Neural crest cell (in vitro differentiated cells): ENCODE measurements at regions not wholly inside any gene's neighbourhood (a gene's known extent, or its start where the extent isn't known, plus 50 kb on each side); places are given as distances from the start of the nearest gene placed in this dataset.
A peak's percentile ranks its signal among the peaks of the same experiment; 100 is the strongest.

ENCODE experiments used
- DNase-seq: peaks from one replicate; pipeline ENCODE4 v3.0.0; 2021; ENCODE audit warnings: low read depth, mixed read lengths, low spot score
- H3K27ac Mint-ChIP-seq: one replicate; pipeline ENCODE4 v1.8.0; 2021; ENCODE audit warnings: mild to moderate bottlenecking, mixed read lengths; ENCODE audit not compliant: unreplicated experiment
- H3K27me3 Mint-ChIP-seq: 2 replicates; pipeline ENCODE4 v1.8.0; 2021; ENCODE audit warnings: low read depth, mild to moderate bottlenecking, mixed read lengths
- H3K36me3 Mint-ChIP-seq: 2 replicates; pipeline ENCODE4 v1.8.0; 2021; ENCODE audit warnings: low read depth, mild to moderate bottlenecking, mixed read lengths
- H3K4me1 Mint-ChIP-seq: 2 replicates; pipeline ENCODE4 v1.8.0; 2021; ENCODE audit warnings: mixed read lengths
- H3K4me3 Mint-ChIP-seq: one replicate; pipeline ENCODE4 v1.8.0; 2021; ENCODE audit warnings: mild to moderate bottlenecking, mixed read lengths
- H3K9me3 Mint-ChIP-seq: 2 replicates; pipeline ENCODE4 v1.8.0; 2021; ENCODE audit warnings: mixed read lengths
- TF ChIP-seq, protein P1 (sequence below): fragments of 200-600 bp; sonication (generic); conservative IDR thresholded peaks from 2 replicates; pipeline ENCODE4 v1.5.0; 2021; ENCODE audit warnings: antibody characterized with exemption, mild to moderate bottlenecking

DNA sequence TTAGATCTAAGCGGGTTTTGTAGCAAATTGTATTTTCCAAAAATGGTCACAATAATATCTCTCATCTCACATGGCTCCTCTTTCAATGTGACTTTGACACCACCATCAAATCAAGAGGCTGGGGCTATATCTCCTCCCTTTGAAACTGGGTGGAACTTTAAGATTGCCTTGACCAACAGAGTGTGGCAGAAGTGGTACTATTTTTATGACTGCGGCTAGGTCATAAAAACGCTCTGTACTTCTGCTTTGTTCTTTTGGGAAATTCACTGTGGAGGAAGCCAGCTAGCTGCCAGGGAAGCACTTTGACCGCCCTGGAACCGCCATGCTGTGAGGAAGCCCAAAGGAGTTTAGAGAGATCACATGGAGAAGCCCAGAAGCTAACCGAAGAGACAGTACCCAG, 50.7 kb upstream of the ACOT11 start:
- Mint-ChIP-seq H3K36me3 (no peaks in the 10 kb centered on the region), H3K9me3 (no peaks in the 10 kb centered on the region), H3K4me1 (peaks cover 16% of the 10 kb centered on the region), H3K27ac (no peak overlapping the region), H3K27me3 (peaks cover 41% of the 10 kb centered on the region), H3K4me3 (no peak overlapping the region)
- TF ChIP-seq, protein P1, sequence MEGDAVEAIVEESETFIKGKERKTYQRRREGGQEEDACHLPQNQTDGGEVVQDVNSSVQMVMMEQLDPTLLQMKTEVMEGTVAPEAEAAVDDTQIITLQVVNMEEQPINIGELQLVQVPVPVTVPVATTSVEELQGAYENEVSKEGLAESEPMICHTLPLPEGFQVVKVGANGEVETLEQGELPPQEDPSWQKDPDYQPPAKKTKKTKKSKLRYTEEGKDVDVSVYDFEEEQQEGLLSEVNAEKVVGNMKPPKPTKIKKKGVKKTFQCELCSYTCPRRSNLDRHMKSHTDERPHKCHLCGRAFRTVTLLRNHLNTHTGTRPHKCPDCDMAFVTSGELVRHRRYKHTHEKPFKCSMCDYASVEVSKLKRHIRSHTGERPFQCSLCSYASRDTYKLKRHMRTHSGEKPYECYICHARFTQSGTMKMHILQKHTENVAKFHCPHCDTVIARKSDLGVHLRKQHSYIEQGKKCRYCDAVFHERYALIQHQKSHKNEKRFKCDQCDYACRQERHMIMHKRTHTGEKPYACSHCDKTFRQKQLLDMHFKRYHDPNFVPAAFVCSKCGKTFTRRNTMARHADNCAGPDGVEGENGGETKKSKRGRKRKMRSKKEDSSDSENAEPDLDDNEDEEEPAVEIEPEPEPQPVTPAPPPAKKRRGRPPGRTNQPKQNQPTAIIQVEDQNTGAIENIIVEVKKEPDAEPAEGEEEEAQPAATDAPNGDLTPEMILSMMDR, result no peak
- no peak for DNase-seq

DNA sequence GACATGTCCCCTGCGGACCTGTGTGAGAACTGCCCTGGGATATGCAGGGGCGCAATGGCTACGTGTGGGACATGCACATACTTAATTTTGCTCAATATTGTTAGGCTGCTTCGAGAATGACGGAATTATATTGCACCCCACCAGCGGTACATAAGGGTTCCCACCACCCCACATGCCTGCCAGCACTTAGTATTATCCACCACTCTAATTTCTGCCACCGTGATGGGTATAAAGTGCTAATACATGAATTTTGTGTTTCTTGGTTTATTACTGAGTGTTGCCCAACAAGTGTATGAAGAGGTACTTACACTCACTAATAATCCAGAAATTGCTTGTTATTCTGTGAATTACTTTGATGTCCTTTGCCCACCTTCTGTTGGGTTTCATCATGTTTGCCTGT, 52.1 kb upstream of the ACOT11 start:
- no peaks in the 10 kb centered on the region for H3K36me3 Mint-ChIP-seq
- H3K27ac Mint-ChIP-seq, result no peak overlapping the region
- H3K4me3 Mint-ChIP-seq, result no peak overlapping the region
- no peaks in the 10 kb centered on the region for H3K9me3 Mint-ChIP-seq
- TF ChIP-seq, protein P1, result no peak
- H3K27me3 Mint-ChIP-seq, result peaks cover 38% of the 10 kb centered on the region
- H3K4me1 Mint-ChIP-seq, result peaks cover 20% of the 10 kb centered on the region
- no peak for DNase-seq

DNA sequence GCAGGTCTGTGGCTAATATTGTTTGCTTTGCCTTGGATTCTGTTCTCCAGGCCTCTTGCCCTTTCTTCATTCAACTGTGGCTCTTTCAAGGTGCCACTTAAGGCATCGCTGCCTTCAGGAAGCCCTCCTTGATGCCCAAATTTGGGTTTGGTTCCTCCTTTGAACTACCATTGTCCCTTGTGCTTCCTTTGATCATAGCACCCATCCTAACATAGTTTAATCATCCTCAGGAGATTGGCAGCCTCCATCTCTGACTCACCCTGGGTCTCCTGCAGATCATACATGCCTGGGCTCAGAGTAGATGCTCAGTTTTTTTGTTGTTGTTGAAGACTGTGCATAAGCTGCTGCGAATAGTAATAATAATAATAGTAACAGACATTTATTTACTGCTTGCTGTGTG, 54.4 kb upstream of the ACOT11 start:
- Mint-ChIP-seq H3K27me3 (peaks cover 33% of the 10 kb centered on the region), H3K9me3 (no peaks in the 10 kb centered on the region), H3K4me3 (peak overlapping the region; percentile 3), H3K36me3 (no peaks in the 10 kb centered on the region), H3K27ac (no peak overlapping the region), H3K4me1 (peaks cover 24% of the 10 kb centered on the region)
- no peak for DNase-seq
- TF ChIP-seq, protein P1, result no peak

DNA sequence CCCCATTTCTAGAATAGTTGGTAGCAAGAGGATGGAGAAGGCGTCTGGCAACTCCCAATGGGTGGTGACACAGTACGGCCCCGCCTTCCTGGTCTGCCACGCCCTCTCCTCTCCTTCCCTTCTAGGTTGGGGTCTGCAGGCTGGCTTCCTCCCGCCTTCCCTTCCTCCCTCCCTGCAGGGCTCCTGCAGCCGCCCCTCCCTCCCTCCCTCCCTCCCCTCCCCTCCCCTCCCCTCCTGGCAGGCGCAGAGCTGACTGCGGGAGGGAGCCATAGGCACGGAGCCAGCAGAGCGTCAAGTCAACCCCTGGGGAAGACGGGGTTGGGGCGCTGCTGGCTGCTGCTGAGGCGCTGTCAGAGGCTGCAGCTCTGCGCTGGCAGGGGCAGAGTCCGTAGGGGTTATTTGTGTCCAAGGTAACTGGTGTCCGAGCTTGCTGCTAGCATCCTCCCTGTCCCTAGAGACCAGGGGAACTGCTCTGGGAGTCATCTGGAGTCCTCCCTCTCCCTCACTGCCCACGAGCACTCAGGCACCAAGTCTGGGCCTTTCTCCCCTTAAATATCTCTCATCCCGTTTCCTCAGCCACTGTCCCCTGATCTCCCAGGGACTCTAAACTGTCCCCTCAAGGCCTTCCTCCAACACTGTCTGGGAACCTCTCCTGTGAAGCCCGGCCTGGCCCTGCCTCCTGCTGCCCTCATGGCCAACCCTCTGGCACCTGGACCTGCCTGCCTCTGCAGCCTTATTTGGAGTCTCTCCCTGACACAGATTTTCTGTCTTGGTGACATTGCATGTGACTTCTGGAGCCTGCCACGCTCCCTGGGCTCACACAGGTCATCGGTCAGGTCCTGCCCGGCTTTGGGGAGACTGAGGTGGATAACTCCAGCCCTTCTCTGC, 57.4 kb upstream of the ACOT11 start:
- H3K36me3 Mint-ChIP-seq, result no peaks in the 10 kb centered on the region
- no peak overlapping the region for H3K27ac Mint-ChIP-seq

DNA sequence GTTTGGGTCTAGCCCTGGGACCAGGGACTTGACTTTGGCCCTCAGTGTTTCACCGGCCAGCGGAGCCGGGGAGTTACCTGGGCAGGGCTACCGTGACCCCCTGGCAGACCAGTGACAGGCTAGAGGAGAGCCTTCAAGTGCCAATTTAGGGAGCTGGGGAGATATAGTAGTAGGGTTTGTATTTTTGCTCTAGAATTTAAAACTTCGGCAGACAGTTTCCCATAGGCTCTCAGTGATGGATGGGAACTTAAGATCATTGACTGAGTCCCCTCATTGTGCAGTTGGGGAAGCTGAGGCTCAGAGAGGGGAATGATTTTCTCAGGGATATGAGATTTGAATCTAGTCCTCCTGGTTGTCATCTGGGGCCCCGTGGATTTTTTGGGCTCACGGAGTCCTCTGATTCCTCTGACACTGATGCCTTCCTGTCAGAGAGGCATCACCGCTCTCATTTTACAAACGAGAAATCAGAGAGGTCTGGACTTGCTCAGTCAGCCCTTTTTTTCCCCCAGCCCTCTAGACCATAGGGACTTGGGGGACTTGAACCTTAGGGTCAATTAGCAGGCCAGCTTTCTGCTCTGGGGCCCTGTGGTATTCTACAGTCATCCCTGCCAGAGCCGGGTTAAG, 58.3 kb upstream of the ACOT11 start:
- Mint-ChIP-seq H3K9me3 (no peaks in the 10 kb centered on the region), H3K4me3 (peak overlapping the region; percentile 97), H3K4me1 (peaks cover 49% of the 10 kb centered on the region), H3K27me3 (peaks cover 20% of the 10 kb centered on the region), H3K27ac (no peak overlapping the region), H3K36me3 (no peaks in the 10 kb centered on the region)
- TF ChIP-seq, protein P1, result peak; percentile 17
- no peak for DNase-seq

More for the DNA sequence above, 57.4 kb upstream of the ACOT11 start:
- peaks cover 43% of the 10 kb centered on the region for H3K4me1 Mint-ChIP-seq
- no peaks in the 10 kb centered on the region for H3K9me3 Mint-ChIP-seq
- H3K27me3 Mint-ChIP-seq, result peaks cover 20% of the 10 kb centered on the region
- peak; percentile 30 for DNase-seq
- TF ChIP-seq, protein P1, result no peak
- peak overlapping the region; percentile 97 for H3K4me3 Mint-ChIP-seq
